Activated naive CD8-positive, alpha-beta T cell treated with anti-CD3 and anti-CD28 coated beads for 36 hours (primary cell): ENCODE measurements at regions not wholly inside any gene's neighbourhood (a gene's known extent, or its start where the extent isn't known, plus 50 kb on each side); places are given as distances from the start of the nearest gene placed in this dataset.
"Not testable (repeated sequence)": the region's sequence is repeated elsewhere in the genome, so short reads cannot be mapped to it uniquely, and the experiment has no call there.

Experiments
- DNase-seq: peaks from one replicate; pipeline ENCODE4 v3.0.0; 2021
- H3K27ac Mint-ChIP-seq: one replicate; pipeline ENCODE4 v1.8.0; 2022; ENCODE audit warnings: mild to moderate bottlenecking, moderate library complexity, mixed read lengths
- H3K27me3 Mint-ChIP-seq: one replicate; pipeline ENCODE4 v1.8.0; 2022; ENCODE audit warnings: mild to moderate bottlenecking, mixed read lengths
- H3K36me3 Mint-ChIP-seq: one replicate; pipeline ENCODE4 v1.8.0; 2021; ENCODE audit warnings: mild to moderate bottlenecking, mixed read lengths
- H3K4me1 Mint-ChIP-seq: one replicate; pipeline ENCODE4 v1.8.0; 2021; ENCODE audit warnings: mixed read lengths
- H3K4me3 Mint-ChIP-seq: one replicate; pipeline ENCODE4 v1.8.0; 2022; ENCODE audit warnings: mild to moderate bottlenecking, moderate library complexity, mixed read lengths
- H3K9me3 Mint-ChIP-seq: one replicate; pipeline ENCODE4 v1.8.0; 2022; ENCODE audit warnings: mixed read lengths

DNA sequence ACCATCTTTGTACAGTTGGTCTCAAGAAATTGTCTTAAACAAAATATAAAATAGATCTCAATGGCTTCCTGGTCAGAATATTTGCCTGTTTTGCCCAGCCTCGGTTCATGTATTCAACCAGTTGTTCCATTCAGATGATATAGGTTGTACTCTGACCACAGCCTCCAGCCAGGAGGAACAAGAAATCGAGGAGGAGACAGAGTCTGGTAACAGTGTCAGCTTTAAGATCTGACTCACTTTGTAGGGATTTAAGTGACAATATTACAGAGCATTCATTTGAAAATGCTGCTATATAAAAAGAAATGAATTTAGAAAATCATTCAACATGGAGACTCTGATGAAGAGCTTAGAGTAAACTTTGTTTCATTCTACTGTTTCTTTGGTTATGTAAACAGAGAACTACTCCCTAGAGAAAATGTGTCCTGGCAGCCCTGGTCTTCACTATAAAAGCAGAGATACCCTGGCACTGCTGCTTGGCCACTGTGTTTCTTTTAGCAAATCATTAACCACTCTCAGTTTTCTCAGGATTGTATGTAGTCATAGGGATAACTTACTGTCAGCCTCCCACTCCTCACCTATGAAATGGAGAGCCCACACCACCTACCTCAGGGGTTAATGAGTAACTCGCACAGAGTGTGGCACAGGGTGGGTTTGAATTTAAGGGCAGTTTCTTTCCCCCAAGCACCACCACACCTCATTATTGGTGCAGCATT is 53.5 kb downstream of the PAGE2 start:
- Mint-ChIP-seq H3K27ac (no peak overlapping the region), H3K27me3 (no peaks in the 10 kb centered on the region), H3K36me3 (peaks cover 3% of the 10 kb centered on the region), H3K4me1 (no peaks in the 10 kb centered on the region), H3K4me3 (no peak overlapping the region), H3K9me3 (no peaks in the 10 kb centered on the region)
- DNase-seq = no peak

DNA sequence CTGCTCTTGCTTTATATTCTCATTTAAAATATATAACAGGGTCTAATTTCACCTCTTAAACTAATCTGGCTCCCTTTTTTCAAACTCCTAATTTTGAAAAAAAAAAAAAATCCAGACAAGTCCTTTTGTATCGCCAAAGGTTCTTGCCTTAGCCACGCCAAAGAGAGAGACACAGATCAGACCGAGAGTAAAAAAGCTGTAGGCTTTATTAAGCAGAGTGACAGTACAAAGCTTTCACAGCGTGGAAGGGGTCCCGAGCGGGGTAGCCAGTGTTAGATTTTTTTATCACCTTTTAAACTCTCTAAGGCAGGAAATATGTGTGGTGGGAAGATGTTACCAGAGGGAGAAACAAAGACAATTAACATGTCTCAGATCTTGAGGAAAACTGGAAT is 54.1 kb downstream of the PAGE2 start:
- Mint-ChIP-seq H3K4me1 (no peaks in the 10 kb centered on the region), H3K27me3 (no peaks in the 10 kb centered on the region), H3K4me3 (no peak overlapping the region), H3K36me3 (peaks cover 3% of the 10 kb centered on the region), H3K9me3 (no peaks in the 10 kb centered on the region), H3K27ac (no peak overlapping the region)
- DNase-seq = no peak

DNA sequence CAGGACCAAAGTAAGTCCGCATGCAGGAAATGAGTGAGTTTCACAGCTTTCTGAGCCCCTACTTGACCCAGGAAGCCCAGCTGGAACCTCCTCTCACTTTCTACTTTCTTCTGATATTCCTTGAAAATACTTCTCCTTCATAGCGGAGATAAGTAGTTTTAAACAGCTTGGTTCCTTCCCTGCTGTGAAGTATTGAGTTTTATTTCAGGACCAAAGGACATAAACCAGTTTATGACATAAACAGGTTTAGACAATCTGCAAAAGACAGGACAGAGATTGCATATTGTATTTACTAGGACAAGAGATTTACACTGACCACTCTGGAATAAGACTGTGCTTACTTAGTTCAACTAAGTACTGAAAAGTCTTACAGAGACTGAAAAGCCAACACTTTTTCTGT is 54.8 kb downstream of the PAGE2 start:
- Mint-ChIP-seq H3K36me3 (peaks cover 3% of the 10 kb centered on the region), H3K4me3 (no peak overlapping the region), H3K4me1 (no peaks in the 10 kb centered on the region), H3K27me3 (no peaks in the 10 kb centered on the region), H3K9me3 (no peaks in the 10 kb centered on the region), H3K27ac (no peak overlapping the region)
- DNase-seq = no peak

- H3K4me3 Mint-ChIP-seq = no peak overlapping the region
- H3K27me3 Mint-ChIP-seq = no peaks in the 10 kb centered on the region
- peaks cover 3% of the 10 kb centered on the region for H3K36me3 Mint-ChIP-seq
- no peak for DNase-seq
- no peak overlapping the region for H3K27ac Mint-ChIP-seq
- H3K9me3 Mint-ChIP-seq = no peaks in the 10 kb centered on the region
- no peaks in the 10 kb centered on the region for H3K4me1 Mint-ChIP-seq
Observed at GRCh38 chrX:55144697-55145096, 55.9 kb downstream of the PAGE2 start.

DNA sequence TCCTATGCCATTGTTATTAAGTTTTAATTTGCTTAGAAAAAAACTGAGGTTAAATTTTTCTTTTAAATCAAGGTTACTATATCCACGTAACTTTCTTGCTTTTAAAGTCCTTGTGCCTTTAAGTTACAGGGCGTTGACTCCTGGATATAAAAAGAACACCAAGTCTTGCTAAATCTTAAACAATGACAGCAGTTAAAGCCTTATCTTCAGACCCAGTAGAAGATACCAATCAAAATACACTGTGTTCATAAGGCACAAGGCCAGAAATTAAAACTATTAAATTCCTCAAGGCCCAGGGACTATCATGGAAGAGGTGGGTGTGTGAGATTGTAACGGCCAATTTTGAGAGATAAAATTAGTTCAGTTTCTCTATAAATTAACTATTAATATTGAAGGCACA is 60.4 kb downstream of the PAGE2 start:
- no peak for DNase-seq
- Mint-ChIP-seq H3K9me3 (no peaks in the 10 kb centered on the region), H3K4me3 (no peak overlapping the region), H3K4me1 (no peaks in the 10 kb centered on the region), H3K36me3 (peaks cover 3% of the 10 kb centered on the region), H3K27me3 (no peaks in the 10 kb centered on the region), H3K27ac (no peak overlapping the region)

DNA sequence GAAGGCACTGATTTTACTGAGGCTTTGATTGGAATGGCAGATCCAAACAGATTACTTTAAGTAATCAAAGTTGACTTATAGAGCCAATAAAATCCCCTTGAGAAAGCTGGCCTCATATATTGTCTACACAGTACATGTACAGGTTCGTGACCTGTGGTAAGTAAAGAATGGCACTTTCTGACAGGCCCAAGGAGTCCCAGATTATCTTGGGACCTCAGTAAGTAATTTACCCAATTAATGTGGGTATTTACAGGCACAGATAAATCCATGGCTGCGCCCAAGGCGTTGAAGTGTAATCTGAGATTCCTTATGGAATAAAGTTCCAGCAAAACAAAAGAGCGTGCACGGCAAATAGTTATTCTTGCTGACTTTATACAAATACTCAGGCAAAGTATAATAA is 62.4 kb downstream of the PAGE2 start:
- Mint-ChIP-seq H3K9me3 (no peaks in the 10 kb centered on the region), H3K4me1 (no peaks in the 10 kb centered on the region), H3K36me3 (peaks cover 3% of the 10 kb centered on the region), H3K27ac (no peak overlapping the region), H3K27me3 (no peaks in the 10 kb centered on the region), H3K4me3 (no peak overlapping the region)
- DNase-seq = no peak

- H3K27ac Mint-ChIP-seq = no peak overlapping the region
- peaks cover 8% of the 10 kb centered on the region for H3K36me3 Mint-ChIP-seq
- H3K4me1 Mint-ChIP-seq = peaks cover 10% of the 10 kb centered on the region
- H3K27me3 Mint-ChIP-seq = no peaks in the 10 kb centered on the region
- no peaks in the 10 kb centered on the region for H3K9me3 Mint-ChIP-seq
- no peak for DNase-seq
- peak overlapping the region; percentile 88 for H3K4me3 Mint-ChIP-seq
Observed at GRCh38 chrX:55159551-55159950, 60.6 kb upstream of the PAGE5 start.

DNA sequence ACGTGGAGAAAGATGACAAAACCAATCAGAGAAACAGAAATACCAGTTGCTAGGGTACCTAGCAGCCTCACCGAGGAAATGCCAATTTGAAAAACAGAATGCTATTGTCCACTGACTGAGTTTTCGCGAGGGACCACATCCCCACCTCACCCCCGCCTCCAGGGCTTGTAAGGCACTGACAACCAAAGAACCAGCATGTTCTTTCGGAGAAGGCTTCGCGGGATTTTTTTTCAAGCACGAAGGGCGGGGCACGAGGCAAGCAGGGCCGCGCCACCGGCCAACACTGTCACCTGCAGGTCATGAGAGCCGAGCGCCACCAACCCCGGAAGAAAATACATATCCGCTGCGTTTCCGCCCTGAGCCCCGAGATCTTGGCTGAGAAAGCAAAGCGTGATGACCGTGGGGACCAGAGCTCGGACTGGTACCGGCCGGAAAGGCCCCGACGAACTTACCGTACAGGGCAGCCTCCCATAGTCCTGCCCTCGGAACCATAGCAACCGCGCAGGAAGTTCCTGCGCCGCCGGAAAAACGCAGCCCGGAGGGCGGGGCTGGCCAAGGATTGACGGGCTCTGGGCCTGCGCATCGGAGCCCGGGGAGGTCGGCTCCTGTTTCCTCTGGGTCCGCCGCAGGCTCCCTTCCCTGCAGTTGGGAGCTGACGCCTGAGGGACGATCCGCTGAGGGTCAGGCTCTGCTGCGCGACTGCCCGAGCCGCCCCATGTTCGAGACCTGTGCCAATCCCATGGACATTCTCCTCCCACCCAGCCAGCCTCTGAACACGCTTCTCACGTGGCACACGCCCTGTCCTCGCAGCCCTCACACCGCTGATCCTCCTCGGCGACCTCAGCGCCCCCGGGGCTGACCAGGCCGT is 59.2 kb upstream of the PAGE5 start:
- Mint-ChIP-seq H3K27ac (peak overlapping the region; percentile 94), H3K27me3 (no peaks in the 10 kb centered on the region), H3K9me3 (no peaks in the 10 kb centered on the region), H3K36me3 (peaks cover 4% of the 10 kb centered on the region), H3K4me1 (peaks cover 10% of the 10 kb centered on the region), H3K4me3 (peak overlapping the region; percentile 88)
- DNase-seq = peak; percentile 86

GRCh38 chrX:55161581-55161980 is 58.6 kb upstream of the PAGE5 start:
- peaks cover 10% of the 10 kb centered on the region for H3K4me1 Mint-ChIP-seq
- no peaks in the 10 kb centered on the region for H3K9me3 Mint-ChIP-seq
- H3K27ac Mint-ChIP-seq = peak overlapping the region; percentile 94
- DNase-seq = no peak
- peaks cover 4% of the 10 kb centered on the region for H3K36me3 Mint-ChIP-seq
- H3K4me3 Mint-ChIP-seq = peak overlapping the region; percentile 88
- H3K27me3 Mint-ChIP-seq = no peaks in the 10 kb centered on the region

GRCh38 chrX:55163171-55163570 is 57.0 kb upstream of the PAGE5 start:
- Mint-ChIP-seq H3K4me3 (no peak overlapping the region), H3K27me3 (no peaks in the 10 kb centered on the region), H3K9me3 (no peaks in the 10 kb centered on the region), H3K4me1 (peaks cover 10% of the 10 kb centered on the region), H3K36me3 (peaks cover 4% of the 10 kb centered on the region), H3K27ac (no peak overlapping the region)
- no peak for DNase-seq

GRCh38 chrX:55165026-55165425 is 55.1 kb upstream of the PAGE5 start:
- not testable (repeated sequence) for H3K9me3 Mint-ChIP-seq, H3K4me3 Mint-ChIP-seq

DNA sequence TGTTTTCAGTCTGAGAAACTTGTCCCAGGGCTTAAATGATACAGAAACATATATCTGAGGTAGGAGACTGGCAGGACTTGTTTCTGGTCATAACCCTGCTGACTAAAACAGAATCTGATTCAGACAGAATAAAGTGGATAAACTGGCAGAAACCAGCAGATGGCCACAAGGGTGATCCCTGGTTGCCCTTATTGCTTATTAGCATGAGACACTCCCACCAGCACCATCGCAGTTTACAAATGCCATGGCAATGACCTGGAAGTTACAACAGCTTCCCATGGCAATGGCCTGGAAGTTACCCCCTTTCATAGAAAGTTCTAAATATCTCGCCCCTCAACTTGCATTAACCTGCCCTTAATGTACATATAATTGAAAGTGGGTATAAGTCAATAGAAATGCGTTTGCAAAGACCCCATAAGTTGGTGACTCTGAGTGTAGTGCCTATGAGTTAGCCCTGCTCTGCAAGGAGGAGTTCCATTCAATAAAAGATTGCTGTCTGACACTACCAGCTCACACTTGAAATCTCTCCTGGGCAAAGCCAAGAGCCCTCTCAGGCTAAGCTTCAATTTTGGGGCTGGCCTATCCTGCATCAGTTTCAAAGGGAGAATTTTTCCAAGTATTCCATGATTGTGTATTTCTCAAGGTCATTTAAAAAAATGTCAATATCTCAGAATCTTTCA is 52.9 kb upstream of the PAGE5 start:
- Mint-ChIP-seq H3K27me3 (no peaks in the 10 kb centered on the region), H3K9me3 (no peaks in the 10 kb centered on the region), H3K4me3 (no peak overlapping the region), H3K4me1 (no peaks in the 10 kb centered on the region), H3K36me3 (no peaks in the 10 kb centered on the region), H3K27ac (no peak overlapping the region)
- DNase-seq = no peak

More at GRCh38 chrX:55165026-55165425, 55.1 kb upstream of the PAGE5 start:
- not testable (repeated sequence) for H3K4me1 Mint-ChIP-seq, H3K27me3 Mint-ChIP-seq, H3K27ac Mint-ChIP-seq, DNase-seq, H3K36me3 Mint-ChIP-seq

DNA sequence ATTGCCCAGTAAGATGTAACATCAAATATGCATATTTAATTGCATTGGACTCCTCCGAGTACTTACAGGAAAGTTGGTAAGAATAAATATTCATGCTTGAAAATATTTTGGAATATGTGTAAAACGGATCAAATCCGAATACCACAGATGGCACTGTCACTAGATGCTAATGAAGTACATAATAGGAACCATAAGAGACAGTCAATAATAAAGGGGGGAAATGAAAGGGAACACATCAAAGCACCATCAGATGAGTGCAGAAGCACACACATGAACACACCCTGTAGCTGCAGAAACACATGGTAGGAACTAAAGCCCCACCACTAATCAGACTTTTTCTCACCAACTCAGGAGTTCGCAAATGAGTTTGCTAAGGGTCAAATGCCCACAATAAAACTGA is 52.2 kb upstream of the PAGE5 start:
- no peak for DNase-seq
- Mint-ChIP-seq H3K9me3 (no peaks in the 10 kb centered on the region), H3K27me3 (no peaks in the 10 kb centered on the region), H3K4me3 (no peak overlapping the region), H3K27ac (no peak overlapping the region), H3K4me1 (no peaks in the 10 kb centered on the region), H3K36me3 (no peaks in the 10 kb centered on the region)

DNA sequence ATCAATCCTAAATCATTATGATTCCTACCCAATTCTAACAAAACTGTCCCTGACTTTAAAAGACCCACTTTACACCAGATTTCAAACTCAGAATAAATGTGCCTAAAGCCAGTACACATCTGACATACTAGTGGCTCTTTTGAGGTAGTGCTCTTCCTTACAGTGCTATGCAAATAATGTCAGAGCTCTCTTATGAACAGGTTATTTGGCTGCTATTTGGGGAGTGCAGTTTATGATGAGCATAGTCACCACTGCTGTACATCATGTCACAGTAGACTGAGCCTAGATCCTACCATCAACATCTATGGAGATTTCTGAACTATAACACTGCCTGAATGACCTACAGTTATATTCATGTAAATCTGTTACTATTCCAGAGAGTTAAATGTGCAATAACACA is 50.4 kb upstream of the PAGE5 start:
- no peaks in the 10 kb centered on the region for H3K27me3 Mint-ChIP-seq
- H3K36me3 Mint-ChIP-seq = no peaks in the 10 kb centered on the region
- DNase-seq = no peak
- no peak overlapping the region for H3K27ac Mint-ChIP-seq
- no peaks in the 10 kb centered on the region for H3K9me3 Mint-ChIP-seq
- no peak overlapping the region for H3K4me3 Mint-ChIP-seq
- H3K4me1 Mint-ChIP-seq = no peaks in the 10 kb centered on the region
